Nephron progenitor cell (in vitro differentiated cells): ENCODE measurements at regions not wholly inside any gene's neighbourhood (a gene's known extent, or its start where the extent isn't known, plus 50 kb on each side); places are given as distances from the start of the nearest gene placed in this dataset.
A peak's percentile ranks its signal among the peaks of the same experiment; 100 is the strongest.

ENCODE experiments used
- DNase-seq: peaks from one replicate; pipeline ENCODE4 v3.0.0; 2021
- H3K27ac Mint-ChIP-seq: 2 replicates; pipeline ENCODE4 v1.8.0; 2021; ENCODE audit warnings: mild to moderate bottlenecking, moderate library complexity, mixed read lengths
- H3K27me3 Mint-ChIP-seq: 2 replicates; pipeline ENCODE4 v1.8.0; 2021; ENCODE audit warnings: mild to moderate bottlenecking, low read depth, mixed read lengths; ENCODE audit not compliant: poor library complexity
- H3K36me3 Mint-ChIP-seq: 2 replicates; pipeline ENCODE4 v1.8.0; 2021; ENCODE audit warnings: low read depth, mixed read lengths
- H3K4me1 Mint-ChIP-seq: 2 replicates; pipeline ENCODE4 v1.8.0; 2021; ENCODE audit warnings: mixed read lengths
- H3K4me3 Mint-ChIP-seq: 2 replicates; pipeline ENCODE4 v1.8.0; 2021; ENCODE audit warnings: mild to moderate bottlenecking, moderate library complexity, mixed read lengths
- H3K9me3 Mint-ChIP-seq: 2 replicates; pipeline ENCODE4 v1.8.0; 2021; ENCODE audit warnings: mild to moderate bottlenecking, moderate library complexity, mixed read lengths
- CTCF ChIP-seq: fragments of 200-600 bp; sonication (generic); IDR thresholded peaks from 2 replicates; pipeline ENCODE4 v1.5.0; 2021; ENCODE audit warnings: antibody characterized with exemption

GRCh38 chrX:68988865-68989264 is 160.0 kb downstream of the EFNB1 start:
- Mint-ChIP-seq H3K4me1 (peaks cover 48% of the 10 kb centered on the region), H3K9me3 (peaks cover 51% of the 10 kb centered on the region), H3K4me3 (no peak overlapping the region), H3K27me3 (peaks cover 6% of the 10 kb centered on the region), H3K27ac (no peak overlapping the region), H3K36me3 (no peaks in the 10 kb centered on the region)
- no peak for TF ChIP-seq CTCF
- no peak for DNase-seq

DNA sequence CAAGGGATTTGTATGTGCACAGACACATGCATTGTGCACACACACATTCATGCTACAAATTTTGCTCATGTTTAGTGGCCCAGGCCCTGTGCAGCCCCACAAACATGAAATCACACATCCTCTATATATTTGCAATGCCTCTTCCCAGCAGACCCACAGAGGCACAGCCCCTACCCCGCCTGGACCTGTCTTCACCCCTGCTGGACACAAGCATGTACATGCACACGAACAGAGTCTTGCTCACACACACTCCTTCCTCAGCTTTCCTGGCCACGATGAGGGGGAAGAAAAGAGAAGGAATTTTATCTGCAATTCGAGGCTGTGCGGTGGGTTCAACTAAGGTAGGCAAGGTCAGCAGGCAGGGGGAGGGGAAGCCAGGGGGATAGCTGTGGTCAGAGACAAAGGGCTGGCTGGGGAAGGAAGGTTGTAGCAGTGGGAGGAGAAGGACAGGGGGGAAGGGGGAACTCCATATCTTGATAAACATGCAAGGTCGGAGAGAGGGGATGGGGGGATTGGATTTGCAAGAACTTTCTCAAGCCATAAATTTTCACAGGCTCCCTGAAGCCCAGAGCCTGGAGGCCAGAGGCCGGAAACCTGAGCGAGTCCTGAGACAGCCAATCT is 156.4 kb downstream of the EFNB1 start:
- peak; percentile 16 for DNase-seq
- no peak for TF ChIP-seq CTCF
- Mint-ChIP-seq H3K27me3 (peaks cover 4% of the 10 kb centered on the region), H3K36me3 (no peaks in the 10 kb centered on the region), H3K27ac (peak overlapping the region; percentile 83), H3K4me3 (no peak overlapping the region), H3K4me1 (peaks cover 24% of the 10 kb centered on the region), H3K9me3 (peaks cover 48% of the 10 kb centered on the region)

- peaks cover 22% of the 10 kb centered on the region for H3K4me1 Mint-ChIP-seq
- no peak for TF ChIP-seq CTCF
- H3K9me3 Mint-ChIP-seq = peaks cover 44% of the 10 kb centered on the region
- no peak overlapping the region for H3K4me3 Mint-ChIP-seq
- no peak overlapping the region for H3K27ac Mint-ChIP-seq
- peaks cover 4% of the 10 kb centered on the region for H3K27me3 Mint-ChIP-seq
- no peaks in the 10 kb centered on the region for H3K36me3 Mint-ChIP-seq
- DNase-seq = no peak
These were observed 154.4 kb downstream of the EFNB1 start for GRCh38 chrX:68983004-68983857.

DNA sequence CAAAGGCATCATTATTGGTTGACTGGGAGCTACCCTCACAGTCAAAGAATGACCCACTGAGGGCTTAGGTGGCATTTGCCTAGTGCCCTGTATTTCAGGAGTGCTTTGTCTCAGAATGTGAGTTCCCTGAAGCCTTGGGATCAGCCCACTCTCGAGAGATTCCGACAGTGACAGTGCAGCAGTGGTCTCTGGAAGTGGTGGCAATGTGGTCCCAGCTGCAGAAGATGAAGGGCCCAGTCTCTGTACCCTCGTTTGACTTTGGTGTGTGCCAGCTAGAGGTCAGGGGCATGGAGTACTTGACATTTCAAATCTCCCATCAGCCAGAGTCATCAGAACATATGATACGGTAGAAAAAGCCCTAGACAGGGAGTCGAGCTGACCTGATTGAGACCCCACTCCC is 153.7 kb downstream of the EFNB1 start:
- Mint-ChIP-seq H3K36me3 (no peaks in the 10 kb centered on the region), H3K9me3 (peaks cover 42% of the 10 kb centered on the region), H3K27me3 (peaks cover 4% of the 10 kb centered on the region), H3K4me3 (no peak overlapping the region), H3K4me1 (peaks cover 29% of the 10 kb centered on the region), H3K27ac (peak overlapping the region; percentile 36)
- no peak for DNase-seq
- TF ChIP-seq CTCF = no peak

DNA sequence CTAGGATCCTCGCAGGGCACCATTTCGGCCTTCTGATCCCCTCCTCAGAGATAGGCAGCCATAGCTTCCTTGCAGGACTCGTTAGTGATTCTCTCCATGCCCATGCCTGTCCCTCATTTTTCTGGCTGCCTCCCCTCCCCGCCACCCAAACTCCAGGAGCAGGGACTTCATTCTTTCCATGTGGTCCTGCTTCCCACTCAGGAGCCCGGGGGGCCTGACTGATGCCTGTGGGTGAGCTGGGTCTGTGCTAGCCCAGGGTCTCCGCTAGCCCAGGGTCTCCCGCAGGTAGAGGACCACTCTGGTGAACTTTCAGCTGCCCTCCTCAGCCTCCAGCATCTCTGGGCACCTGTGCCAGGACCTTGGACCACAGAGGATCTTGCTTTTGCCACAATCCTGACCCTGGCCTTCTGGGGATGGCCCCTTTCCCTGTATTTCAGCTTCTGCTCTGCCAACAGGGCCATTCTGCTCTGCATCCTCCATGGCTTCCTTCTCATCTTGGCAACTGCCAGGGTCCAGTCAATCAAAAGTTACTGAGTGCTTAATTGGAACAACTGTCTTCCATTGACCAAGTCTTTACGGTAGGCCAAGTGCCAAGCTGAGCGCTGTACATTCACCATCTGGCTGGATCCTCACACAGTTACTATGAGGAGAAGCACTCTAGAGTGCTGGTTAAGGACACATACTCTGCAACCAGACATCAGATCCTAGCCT is 152.2 kb downstream of the EFNB1 start:
- no peak for TF ChIP-seq CTCF
- peaks cover 28% of the 10 kb centered on the region for H3K4me1 Mint-ChIP-seq
- no peak overlapping the region for H3K4me3 Mint-ChIP-seq

More for the DNA sequence above, 152.2 kb downstream of the EFNB1 start:
- Mint-ChIP-seq H3K36me3 (peaks cover 5% of the 10 kb centered on the region), H3K9me3 (peaks cover 46% of the 10 kb centered on the region), H3K27ac (no peak overlapping the region), H3K27me3 (peaks cover 6% of the 10 kb centered on the region)
- DNase-seq = no peak
